ENCODE measurements at regions not wholly inside any gene's neighbourhood (a gene's known extent, or its start where the extent isn't known, plus 50 kb on each side); places are given as distances from the start of the nearest gene placed in this dataset.
"Not testable (repeated sequence)": the region's sequence is repeated elsewhere in the genome, so short reads cannot be mapped to it uniquely, and the experiment has no call there.

GRCh38 chr20:48374991-48375595 lies 452.7 kb downstream of the PREX1 start:
- DNase-seq, result no peak

DNA sequence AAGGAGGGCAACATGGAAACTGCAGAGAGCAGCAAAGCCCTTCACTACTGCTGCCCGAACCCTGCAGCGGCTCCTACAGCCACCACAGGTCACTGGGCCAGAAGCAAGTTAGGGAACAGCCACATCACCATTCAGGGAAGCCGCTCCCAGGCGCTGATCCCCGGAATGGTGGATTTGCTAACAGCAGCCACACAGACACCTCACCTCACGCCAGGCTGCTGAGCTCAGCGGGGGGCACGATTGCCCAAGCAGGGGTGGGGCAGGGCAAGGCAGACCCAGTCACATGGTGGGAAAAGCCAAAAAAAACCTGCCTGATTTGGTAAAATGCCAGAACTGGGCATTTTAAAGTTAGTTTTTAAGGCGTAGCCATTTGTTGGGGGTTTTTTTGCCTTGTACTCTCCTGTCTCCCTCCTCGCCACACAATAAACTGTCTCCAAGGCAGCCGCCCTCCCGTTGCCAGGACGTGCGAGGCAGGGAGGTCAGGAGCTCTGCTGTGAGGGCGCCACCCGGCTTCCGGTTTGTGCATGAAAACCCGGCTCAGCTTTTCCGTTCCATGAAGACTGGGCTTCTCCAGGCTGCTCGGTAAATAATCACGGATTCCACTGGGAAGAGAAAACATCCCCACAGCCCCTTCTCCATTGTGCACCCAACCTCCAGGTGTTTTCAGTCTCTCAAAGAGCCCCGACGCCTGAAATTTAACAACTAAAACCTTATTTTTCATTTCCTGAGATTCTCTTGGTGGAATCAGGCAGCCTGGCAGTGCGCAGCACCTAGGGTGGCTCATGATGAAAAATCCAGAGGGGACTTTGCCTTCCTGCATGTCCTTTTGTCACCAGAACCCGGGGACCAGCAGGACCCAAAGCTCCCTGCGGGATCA lies 453.5 kb downstream of the PREX1 start:
- DNase-seq, result not testable (repeated sequence)

- no peak for DNase-seq
Measured at GRCh38 chr20:48373555-48373934, 454.3 kb downstream of the PREX1 start.

DNA sequence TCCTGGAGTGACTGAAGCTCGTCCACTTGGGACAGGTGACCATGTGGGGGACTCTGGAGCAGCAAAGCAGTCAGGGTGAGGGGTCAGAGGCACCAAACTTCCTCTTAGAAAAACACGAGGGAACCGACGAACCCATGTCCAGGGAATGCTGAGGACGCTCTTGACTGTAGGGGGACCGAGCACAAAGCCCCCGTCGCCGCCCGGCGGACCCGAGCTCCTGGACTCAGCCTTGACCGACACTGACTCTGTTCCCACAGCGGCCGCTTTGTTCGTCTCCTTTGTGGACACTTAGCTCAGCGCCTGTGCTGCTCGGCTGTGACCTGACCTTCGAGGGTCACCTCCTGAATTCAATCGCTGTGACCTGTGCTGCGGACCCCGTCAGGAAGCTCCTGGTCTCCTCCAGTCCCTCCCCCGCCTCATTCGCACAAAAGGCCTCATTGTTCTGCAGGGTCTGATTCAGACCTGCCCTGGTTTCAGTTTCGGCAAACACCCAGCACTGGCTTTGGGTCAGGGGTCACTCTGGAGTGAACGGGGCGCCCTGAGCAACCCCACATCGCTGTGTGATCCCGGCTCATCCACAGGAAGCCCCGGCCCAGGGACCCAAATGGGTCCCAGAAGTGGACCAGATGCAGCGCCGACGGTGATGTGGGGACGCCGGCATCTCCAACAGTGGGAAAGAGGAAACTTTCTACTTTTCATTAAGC lies 454.8 kb downstream of the PREX1 start:
- not testable (repeated sequence) for DNase-seq

- no peak for DNase-seq
Measured at GRCh38 chr20:48371211-48371610, 456.6 kb downstream of the PREX1 start.

- peak; percentile 12 for DNase-seq
Measured at GRCh38 chr20:48368580-48369021, 459.2 kb downstream of the PREX1 start.

GRCh38 chr20:48367541-48368358 lies 460.0 kb downstream of the PREX1 start:
- not testable (repeated sequence) for DNase-seq

GRCh38 chr20:48366230-48366629 lies 461.6 kb downstream of the PREX1 start:
- no peak for DNase-seq

DNA sequence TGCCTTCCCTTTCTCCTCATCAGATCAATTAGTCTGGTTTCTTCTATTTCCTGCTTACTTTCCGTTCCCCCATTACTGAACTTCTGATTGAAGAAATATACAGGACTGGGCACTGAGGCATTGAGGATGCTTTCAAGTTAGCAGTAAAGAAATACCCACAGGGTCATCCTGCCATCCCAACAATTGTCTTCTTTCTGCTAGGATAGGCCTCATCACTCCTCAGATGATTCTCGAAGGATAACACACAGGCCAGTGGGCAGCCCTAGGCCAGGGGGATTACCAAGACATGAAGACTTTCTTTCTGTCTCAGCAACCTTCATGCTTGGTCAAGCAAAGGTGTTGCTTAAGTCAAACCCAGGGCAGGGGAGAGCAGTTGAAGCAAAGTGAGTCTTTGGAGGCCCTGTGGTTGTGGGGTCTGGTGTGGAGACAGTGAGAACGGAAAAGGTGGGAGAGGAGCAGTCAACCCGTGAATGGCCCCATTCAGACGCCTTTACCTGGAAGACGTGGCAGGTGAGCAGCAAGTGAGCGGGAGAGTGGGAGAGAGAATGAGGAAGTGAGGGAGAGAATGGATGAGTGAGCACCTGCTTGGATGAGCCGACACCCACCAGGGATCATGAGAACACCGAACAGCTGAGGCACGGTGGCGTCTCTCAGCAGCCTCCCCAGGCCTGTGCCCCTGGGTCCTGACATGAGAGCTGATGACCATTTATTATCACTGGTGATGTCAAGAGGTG lies 462.9 kb downstream of the PREX1 start:
- no peak for DNase-seq

GRCh38 chr20:48364055-48364454 lies 463.7 kb downstream of the PREX1 start:
- DNase-seq, result no peak

GRCh38 chr20:48360342-48360975 lies 467.3 kb downstream of the PREX1 start:
- DNase-seq, result no peak

GRCh38 chr20:48359692-48360341 lies 468.0 kb downstream of the PREX1 start:
- DNase-seq, result no peak

GRCh38 chr20:48359055-48359390 lies 468.8 kb downstream of the PREX1 start:
- DNase-seq, result not testable (repeated sequence)

DNA sequence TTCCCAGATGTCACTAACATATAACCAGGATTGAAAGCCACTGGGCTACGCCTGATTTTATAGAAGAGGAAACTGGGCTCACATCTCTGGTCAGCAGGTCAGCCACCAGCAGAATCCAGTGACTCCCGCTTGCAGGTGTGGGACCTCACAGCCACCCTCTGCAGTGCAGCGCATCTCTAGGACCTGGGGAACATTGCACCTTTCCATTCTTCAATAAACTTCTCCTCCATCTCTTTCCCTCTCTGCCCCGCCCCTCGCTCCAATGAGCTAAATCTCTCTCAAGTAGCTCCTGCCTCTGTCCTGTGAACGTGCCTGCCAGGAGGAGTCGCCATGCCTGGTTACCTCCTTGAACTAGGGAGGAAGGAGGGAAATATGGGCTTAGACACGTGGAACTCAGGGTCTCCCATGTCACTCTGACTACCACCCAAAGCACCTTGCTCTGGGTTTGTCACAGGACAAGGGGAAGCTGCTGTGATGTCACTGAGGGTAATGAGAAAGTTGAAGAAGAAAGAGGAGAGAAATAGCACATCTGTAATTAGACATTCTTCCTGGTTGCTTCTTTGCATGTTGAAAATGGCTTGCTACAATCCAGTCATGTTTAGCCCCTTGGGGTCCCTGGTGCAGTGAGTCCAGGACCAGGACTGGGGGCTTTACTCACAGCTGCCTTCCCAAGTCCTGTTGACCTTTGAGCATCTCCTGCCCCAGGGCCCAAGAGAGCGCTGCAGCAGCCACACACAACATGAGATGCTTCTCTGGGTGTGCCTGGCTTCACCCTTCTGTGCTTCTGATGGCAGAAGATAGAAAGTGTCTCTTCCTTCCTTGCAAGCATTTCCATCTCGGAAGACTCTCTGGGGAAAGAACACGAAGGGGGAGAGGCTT lies 469.4 kb downstream of the PREX1 start:
- DNase-seq, result no peak

DNA sequence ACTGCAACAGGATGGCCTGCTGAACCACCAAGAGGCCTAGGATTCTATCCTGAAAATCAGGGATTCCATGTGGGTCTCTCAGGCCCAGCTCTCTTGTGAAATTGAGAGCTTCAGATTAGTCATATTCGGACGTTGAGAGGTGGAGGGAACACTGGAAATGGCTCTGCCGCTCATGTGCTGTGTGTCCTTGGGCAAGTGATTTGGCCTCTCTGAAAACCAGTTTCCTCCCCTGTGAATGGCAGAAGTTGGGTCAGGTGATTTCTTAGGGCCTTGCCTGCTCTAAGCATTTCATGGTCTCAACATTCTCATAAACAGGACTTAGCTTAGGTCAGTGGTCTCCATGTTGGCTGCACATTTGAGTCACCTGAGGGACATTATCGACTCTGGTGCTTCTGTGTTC lies 470.1 kb downstream of the PREX1 start:
- DNase-seq, result no peak

DNA sequence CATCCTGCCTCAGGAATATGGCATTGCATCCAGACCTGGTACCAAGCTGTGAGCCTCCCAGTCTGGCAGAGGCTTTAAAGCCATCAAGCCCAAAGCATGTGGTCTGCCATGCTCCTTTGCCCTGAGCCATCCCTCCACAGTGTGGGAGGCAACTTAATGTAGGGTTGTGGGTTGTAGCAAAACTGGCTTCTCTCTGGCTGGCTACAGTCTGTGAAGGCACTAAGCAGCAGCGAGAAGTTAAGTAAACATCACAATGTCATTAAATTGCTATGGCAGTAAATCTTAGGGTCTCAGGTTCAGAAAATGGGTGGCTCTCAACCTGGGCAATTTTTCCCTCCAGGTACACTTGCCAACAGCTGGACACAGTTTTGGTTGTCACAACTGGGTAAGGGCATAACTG lies 472.9 kb downstream of the PREX1 start:
- DNase-seq, result no peak

DNA sequence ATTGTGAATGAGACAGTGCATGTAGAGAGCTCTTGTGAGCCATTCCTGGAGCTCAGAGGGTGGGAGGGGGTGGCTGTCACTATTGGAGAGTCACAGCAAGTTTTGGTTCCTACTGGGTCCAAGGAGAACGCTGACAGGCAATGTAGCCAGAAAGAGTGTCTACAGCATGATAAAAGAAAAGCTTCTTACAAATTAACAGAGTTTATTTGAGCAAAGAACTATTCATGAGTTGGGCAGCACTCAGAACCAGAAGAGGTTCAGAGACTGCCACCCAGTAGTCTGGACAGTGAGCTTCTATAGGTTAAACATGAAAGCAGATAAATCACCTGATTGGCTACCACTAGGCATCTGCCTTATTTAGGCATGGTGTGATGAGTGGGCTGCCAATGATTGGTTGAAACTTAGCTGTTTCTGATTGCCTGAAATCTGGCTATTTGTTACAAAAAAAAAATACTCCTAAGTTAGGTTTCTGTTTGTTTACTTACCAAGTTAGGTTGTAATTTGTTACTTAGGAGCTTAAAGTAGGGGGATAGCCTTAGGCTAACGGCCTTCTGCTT lies 473.4 kb downstream of the PREX1 start:
- no peak for DNase-seq

GRCh38 chr20:48352628-48353027 lies 475.2 kb downstream of the PREX1 start:
- DNase-seq, result no peak

DNA sequence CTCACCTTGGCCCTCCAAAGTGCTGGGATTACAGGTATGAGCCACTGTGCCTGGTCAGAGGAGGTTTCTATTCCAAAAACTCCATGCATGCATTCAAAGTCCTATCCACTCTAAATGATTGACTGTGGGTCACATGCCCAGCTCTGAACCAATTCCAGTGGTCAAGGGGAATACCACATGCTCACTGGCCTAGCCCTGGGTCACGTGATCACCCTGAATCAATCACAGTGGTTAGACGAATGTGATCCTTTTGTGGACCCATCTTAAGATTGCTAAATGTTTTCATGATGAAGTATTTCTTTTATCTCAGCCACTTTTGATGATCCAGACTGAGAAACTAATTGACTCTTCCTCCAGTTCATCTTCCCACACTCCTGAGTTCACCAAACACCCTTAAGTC lies 475.8 kb downstream of the PREX1 start:
- no peak for DNase-seq

All from NCI-H1694 treated with DMSO at 0.1 percent for 48 hours (cell line).